SK-N-DZ (cell line): ENCODE measurements at regions not wholly inside any gene's neighbourhood (a gene's known extent, or its start where the extent isn't known, plus 50 kb on each side); places are given as distances from the start of the nearest gene placed in this dataset.

ENCODE experiments used
- DNase-seq: peaks from one replicate; pipeline ENCODE4 v3.0.0-alpha.2; 2015; ENCODE audit warnings: low spot score

DNA sequence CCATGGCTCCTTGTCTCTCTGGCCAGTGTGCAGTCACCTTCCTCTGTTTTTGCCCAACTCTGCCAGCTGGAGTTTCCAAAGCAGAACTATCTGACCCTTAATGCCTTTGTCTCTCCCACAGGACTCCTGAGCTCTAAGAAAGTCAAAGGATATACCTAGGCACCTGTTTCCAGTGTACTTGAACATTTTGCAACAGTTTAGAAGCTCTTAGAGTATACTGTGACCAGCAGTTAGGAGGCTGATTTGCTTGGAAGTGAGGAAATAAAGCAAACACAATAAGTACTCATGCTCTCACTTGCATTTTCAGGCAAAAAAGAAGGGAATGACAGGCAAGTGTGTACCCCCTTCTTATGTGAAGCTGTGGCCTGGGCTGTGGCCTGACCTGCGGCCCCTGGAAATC lies 204.3 kb upstream of the PLET1 start:
- no peak for DNase-seq

DNA sequence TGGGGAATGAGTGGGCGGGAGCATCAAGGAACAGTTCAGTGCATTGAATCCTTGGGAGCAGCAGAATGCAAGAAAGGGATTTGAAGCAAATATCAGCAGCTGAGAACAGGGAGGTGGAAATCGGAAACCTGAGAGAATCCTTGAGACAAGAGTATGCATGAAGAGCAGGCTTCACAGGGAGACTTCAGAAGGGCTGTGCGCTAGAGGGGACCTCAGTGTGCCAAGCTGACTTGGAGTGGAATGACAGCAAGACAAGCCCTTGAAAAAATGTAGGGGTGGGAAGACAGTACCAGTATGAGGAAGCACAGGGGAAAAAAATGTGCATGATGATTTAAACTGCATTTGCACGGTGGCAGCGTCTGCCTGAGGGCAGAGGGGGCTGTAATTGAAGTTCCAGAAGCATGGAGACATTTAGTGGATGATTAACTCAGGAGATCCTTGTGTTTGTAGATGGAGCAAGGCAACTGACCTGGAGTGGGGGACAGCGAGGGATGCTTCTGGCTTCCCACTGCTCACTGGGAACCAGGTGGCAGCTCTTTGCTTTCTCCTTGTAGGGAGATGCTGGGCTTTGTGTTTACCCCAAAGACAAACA lies 204.9 kb upstream of the PLET1 start:
- DNase-seq, result no peak

DNA sequence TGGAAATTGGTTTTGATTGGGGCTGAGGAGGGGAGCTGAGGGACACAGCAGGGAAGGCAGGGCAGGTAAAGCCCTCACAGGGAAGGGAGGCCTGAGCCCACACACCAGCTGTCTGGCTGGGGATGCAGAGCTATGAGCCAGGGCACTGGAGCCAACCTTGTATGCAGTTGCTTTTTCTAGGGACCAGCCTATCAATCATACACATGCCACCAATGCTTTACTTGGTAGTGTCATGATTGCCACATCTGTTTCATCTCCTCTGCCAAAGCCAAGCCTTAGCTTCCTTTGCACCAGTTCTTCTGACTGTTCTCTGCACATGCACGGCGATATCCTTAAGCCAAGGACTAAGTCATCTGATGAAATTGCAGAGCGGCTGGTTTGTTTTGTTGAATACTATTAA lies 207.1 kb upstream of the PLET1 start:
- DNase-seq, result no peak

DNA sequence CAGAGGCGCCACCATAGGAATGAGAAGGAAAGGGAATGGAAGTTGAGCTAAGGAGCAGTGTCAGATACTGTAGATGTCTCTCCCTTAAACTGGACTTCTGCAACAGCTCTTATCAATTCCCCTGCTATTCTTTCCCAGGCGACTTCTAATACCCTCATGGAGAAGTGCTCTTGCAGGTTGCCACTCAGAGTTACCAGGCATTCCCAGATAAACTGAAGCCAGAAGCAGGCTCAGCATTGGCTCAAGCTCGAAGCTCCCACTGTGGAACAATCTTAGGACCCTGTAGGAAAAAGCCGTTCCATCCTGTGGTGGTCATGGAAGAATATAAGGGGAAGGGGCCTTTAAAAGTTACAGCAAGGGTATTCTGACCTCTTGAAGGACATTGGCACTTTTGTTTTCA lies 208.7 kb upstream of the PLET1 start:
- DNase-seq, result no peak

DNA sequence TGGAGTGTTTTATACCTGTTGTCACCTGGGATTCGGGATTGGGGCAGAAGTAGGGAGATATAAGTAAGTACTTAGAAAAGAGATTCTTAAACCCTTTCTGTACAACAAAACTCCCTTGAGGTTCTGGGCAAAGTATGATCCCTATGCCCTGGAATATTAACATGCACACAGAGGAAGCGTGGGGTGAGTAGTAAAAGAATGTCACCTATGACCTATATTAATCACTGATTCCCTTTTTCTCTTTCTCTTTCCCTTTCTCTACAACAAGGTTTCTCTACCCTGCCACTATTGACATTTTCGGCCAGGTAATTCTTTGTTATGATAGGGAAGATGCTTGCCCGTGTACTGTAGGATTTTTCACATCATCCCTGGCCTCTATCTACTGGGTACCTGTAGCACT lies 209.7 kb upstream of the PLET1 start:
- DNase-seq, result no peak

DNA sequence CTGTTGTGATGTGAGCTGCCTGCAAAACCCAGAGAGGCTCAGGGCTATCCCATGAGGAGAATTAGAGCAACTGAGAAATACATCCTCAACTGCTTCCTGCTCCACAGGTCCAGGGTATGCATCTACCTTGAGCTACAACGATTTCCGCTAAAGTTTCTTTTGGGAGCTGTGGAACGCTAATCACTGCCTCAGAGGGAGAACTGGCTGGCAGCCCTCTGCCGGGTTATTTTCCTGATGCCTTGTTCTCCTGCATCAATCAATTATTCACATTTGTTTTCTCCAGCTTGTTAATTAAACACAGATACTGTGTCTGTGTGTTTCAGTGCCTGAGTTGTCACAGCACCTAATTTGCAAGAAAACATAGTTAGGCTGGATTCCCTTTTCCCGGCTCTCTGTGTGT lies 211.1 kb upstream of the PLET1 start:
- no peak for DNase-seq

DNA sequence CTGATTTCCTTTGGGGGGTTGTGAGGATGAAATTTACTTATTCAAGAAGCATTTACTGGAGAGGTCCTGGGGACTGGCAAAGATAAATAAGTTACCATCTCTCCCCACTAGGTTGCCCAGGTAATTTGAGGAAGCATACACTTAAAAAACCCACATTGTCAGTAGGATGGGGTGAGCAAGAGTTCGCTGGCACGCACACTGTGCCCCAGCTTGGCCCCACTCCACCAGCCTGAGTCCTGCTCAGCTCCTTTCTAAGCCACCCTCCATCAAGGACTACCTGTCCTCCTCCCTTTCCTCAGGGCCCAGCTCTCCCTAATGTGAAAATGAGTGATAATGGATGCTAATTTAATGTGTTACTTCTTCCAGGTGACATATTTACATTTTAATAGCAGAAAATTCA lies 216.5 kb upstream of the PLET1 start:
- no peak for DNase-seq

DNA sequence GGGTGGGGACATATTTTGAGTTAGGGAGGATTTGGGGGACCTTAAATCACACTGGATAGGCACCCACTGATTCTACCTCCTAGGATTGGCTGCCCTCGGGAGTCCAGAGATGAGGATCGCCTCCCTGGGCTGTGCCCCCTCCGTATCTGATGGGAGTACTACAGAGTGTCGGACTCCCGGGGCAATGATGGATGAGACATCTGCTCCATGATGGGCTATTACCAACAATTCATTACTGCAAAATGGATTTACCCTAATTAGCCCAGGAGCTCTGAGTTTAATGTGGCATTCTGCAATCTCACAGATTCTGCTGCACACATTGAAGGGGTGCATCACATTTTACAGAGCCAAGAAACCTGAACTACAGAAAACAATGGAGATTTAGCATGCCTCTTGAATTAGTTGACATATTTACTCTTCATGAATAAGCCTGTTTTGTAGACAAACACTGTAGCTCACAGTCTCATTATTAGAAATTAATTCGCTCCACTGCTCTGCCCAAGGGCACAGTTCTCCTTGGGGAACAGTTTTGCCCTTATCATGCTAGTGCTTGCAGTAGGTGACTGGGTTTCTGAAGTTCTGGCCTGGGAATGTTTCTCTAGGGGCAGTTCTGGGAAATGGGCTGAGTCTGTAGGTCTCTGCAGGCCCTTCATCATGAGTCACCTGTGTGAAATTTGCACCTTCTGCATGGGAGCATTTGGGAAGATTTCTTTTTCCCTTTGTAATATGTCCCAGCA lies 217.1 kb upstream of the PLET1 start:
- DNase-seq, result no peak

DNA sequence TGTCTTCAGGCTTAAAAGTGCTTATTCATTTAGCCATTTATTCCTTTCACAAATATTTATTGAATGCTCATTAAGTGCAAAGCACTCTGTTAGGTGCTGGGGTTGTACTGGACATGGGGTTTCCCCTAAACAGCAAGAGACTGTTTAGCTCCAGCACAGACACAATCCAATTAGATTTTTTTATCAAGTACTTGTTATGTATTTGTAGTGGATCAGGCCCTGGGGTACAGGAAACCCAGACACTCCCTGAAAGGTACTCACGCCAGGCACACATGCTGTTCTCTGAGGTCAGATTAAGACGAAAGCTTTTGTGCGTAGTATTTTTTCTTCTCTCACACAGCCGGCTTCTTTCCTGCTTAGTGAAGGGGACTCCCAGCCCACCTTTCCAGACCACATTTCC lies 218.1 kb upstream of the PLET1 start:
- no peak for DNase-seq

DNA sequence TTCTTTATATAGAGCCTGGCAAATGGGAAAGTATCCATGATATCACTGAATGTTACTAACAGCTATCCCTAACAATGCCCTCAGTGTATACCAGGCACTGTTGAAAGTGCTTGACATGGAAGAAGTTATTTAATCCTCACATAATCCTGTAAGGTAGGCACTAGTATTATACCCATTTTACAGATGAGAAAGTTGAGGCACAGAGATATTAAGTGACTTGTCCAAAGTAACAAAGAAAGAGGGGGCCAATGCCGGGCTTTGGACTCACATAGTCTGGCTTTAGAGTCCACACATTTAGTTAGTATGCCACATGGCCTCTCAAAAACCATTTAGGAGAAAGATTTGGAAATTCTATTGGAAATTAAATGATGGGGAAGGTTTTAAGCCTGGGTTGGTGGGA lies 220.8 kb upstream of the PLET1 start:
- no peak for DNase-seq

DNA sequence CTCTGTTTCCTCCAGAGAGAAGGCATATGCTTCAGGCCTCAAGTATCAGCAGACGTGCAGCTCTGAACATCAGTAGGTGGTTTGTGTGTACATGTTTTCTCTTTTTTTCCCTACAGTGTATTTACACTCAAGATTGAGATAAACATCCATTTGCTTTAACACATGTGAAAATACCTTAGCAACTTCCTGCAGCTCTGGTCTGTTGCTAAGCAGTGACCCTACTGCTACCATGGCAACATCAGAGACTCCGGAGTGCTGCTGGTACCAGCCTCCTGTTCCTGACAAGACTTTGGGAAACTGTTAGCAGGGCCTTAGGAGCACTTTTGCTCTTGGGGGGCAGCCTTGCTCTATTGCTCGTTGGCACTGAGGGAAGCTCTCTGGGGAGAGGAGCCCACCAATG lies 221.2 kb upstream of the PLET1 start:
- DNase-seq, result no peak

DNA sequence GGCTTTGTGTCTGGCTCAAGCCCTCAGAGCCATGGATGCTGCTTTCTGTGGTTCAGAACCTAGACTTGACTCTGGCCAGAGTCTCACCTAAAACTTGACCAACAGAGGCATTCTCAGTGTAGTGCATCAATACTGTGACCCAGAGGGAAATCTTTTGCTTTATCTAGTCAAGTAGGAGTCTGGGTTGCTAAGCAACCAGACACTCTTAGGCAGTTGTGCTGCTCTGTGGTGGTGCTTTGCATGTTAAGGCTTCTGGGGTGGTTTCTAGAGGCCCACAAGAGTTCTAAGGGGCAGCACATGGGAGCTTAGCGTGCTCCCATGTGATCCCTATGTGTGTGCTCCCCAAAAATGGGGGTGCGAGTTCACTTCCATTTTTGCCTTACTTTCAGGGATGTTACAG lies 224.6 kb upstream of the PLET1 start:
- DNase-seq, result no peak

DNA sequence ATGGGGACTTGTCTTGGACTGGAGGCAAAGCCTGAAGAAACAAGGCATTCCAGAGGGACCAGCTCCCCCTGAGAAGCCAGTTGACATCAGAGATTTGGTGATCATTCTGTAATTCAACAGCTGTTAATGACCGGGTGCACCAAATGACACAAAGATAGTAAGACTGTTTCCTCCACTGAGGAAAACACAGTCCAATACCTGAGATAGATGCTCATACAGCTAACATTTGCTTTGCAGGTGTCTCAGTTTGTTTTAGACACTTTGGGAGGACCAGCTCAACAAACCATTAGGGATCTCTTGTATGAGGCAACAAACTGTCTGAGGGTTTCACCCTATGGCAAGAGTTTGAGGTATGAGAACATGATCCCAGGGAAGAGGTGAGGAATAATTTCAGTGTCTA lies 237.2 kb upstream of the PLET1 start:
- no peak for DNase-seq

DNA sequence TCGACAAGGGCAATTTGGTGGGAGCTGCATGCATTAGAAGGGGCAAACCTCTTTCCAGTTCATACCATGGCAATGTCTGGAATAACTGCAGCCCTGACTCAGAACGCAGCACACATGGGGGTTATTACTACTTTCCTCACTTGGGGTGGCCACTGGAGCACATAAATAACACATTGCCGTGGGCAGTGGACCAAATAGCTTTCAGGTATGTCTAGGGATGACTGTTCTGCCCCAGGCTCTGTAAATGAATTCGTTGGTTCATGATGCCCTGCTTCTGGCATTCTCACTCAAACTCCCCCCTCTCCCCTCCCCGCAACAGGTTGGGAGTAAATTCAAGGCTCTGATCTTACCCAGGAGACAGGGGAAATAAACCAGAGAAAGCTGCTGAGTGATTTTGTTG lies 238.0 kb upstream of the PLET1 start:
- DNase-seq, result no peak

DNA sequence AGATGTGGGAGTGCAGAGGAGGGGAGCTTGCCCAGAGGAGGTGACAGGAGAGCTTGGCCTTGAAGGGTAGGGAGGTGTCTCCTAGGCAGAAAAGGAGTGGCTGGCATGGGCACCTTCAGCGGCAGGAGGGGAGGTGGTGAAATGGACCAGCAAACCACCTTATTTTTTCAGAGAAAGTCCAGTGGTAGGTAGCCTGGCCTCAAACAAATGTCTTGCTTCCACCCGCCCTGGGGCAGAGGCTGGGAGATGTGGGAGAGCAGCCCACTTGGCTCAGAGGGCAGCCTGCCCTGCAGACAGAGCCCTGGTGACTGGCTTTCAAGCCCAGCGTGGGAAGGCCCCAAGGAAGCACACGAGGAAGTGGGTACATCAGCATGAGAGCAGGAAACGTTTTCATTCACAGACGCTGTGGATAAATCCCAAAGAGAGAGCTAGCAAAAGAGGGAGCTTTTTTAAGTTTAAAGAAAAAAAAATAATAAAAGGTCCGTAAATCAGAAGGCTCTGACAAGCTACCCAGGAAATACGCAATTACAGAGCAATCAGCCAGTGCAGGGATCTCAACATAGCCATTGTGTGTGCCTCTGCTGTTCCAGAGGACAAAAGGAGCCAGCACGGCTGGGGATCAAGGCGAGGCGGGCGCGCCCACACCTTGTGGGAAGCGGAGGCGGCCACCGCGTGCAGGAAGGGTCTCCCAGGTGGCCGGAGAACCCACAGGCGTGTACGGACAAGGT lies 238.7 kb upstream of the PLET1 start:
- DNase-seq, result no peak

DNA sequence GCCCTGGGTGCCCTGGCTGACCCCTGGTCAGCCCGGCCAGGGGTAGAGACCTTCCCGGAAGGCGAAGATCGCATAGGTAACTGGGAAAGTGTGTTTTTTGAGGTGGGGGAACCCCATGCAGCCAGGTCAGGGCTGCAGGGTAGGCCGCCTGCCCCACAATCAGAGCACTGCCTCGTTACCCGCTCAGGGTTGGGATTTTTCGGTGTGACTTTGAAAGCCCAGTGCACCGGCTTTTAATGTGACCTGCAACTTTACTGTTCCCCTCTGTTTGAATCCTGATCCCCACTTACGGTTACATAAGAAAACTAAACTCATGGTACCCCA lies 239.2 kb upstream of the PLET1 start:
- no peak for DNase-seq

DNA sequence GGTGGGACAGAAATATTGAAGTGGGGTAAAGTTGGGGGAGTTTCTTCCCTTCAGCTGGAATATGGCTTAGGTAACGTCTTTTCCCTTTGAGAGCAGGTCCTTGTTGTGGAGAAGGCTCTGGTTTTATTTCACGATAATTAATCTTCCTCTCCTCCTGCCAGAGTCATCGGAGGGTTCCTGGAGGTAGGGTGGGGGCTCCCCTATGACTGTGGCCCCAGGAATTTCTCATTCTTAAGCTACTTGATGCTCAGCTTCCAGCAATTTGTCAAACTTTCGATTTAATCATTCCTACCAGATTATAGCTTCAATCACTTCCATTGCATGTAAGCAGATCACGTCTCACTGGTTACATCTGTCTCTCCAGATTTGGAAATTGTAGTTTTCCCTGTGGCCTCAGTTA lies 242.8 kb upstream of the PLET1 start:
- DNase-seq, result no peak

DNA sequence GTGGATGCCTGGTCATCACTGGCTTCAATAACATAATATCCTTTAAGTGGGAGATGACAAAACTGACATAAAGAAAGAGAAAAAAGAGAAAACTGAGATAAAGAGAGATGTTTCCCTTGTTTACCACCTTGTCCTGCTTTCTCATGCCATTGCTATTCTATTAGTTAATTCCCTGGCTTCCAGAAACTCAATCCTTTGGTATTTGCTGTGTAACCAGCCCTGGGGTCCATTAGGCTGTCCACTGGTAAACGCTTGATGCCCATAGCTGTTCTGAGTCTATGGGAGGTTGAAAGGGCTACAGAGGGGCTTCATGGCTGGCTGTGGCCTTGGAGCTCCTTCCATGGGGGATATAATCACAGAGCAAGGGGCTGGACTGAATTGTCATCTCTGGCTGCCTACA lies 243.4 kb upstream of the PLET1 start:
- DNase-seq, result no peak

DNA sequence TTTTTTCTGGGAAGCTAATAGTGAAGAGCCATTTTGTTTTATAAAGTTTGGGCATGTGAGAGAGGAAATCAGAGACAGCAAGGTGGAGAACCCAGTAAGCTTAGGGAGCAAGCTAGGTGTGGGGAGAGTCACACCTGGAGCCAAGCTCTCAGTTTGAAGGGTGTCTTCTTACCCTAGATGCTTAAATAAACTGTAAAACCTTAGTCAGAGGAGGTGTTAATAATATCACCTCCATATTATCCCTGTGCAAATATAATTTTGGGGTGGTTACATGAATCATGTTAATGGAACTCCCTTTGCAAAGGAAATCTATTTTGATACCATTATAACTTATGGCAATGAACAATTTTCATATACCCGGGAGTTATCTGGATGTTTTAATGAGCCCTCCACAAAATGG lies 246.2 kb upstream of the PLET1 start:
- no peak for DNase-seq

DNA sequence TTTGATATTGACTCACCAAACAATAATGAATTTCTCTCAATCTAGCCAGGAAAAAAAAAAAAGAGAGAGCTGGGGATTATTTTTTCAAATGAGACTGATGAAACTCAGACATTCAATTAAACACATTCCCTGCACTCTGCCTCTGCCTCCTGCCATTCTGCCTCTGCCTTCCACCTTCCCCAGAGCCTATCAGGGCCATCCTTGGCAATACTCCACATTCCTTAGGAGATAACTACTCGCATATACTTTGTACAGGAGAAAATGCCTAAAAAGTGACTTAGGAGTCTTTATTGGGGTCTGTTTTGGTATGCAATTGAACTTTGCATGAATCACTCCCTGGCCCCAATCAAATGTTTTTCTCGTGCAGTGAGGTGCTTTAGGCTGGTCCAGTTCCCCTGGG lies 246.6 kb upstream of the PLET1 start:
- no peak for DNase-seq

DNA sequence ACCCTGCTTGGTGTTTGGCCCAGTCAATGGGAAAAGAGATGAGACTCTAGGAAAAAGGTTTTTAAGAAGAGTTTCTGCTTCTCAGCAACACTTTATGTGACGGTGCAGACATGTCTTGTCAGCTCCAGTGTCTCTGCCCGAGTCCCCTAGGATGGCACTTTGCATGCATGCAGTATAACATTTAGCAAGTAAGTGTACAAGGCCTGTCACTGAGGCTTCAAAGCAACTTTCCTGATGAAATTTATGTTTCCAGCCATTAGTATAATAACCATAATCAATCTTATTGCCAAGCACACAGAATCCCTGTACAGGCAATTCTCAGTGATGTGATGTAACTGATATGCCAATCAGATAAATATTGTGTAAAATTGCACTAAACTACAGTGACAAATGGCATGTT lies 248.1 kb upstream of the PLET1 start:
- no peak for DNase-seq

DNA sequence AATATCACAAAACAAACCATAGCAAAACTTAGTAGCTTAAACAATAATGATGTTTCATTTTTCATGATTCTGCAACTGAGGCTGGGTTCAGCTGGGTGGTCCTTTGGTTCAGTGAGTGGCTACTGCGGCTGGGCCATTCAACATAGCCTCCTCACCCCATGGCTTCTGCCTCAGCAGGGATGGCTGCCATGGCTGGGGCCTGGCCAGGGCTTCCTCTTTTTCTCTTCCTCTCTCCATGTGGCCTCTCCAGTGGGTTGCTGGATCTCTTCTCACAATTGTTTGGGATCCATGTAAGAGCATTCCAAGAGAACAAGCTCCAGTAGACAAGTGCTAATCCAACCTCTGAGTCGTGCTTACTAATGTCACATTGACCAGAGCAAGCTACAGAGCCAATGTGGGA lies 248.6 kb upstream of the PLET1 start:
- DNase-seq, result no peak

DNA sequence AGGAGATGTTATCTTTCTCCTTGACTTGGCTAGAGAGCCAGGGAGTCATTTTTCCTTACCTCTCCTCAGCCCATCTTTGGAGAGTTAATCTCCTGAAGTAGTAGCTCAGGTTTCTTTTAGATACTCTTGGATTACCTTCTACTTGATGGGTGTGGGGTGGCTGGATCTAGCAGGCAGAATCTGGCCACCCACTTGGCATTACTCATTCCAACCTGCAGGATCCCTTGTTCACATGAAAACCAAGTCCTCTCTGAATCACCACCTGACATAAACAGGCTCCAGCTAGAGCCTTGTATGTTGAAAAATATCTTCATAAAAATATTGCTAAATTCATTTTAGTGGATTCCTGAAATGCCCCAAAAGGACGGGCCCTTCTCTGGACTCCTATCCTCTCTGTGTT lies 250.6 kb upstream of the PLET1 start:
- DNase-seq, result no peak
